Panc1 (cell line): ENCODE measurements at regions not wholly inside any gene's neighbourhood (a gene's known extent, or its start where the extent isn't known, plus 50 kb on each side); places are given as distances from the start of the nearest gene placed in this dataset.

Experiments used
- ATAC-seq: fragments of 200-7000 bp; cut with Tn5 transposase; 2 replicates; pipeline ENCODE4 v1.9.1; 2020; ENCODE audit warnings: mild to moderate bottlenecking, moderate library complexity
- BruUV-seq: library from RNA; stranded (reverse); fragments of 400-500 nt; replicated peaks from 2 replicates; lab custom pipeline; 2021; lab: Mats Ljungman, UMichigan
- CTCF ChIA-PET: fragments of 300-600 bp; sonication (Branson Sonifier 250); formaldehyde crosslinking; loops from one replicate; lab custom pipeline; 2022; ENCODE audit warnings: antibody characterized with exemption; lab: Charles Lee
- POLR2A ChIA-PET: fragments of 300-600 bp; sonication (Branson Sonifier 250); formaldehyde crosslinking; loops from one replicate; lab custom pipeline; 2022; ENCODE audit warnings: antibody characterized with exemption; lab: Charles Lee
- DNase-seq: peaks from one replicate; pipeline ENCODE4 v3.0.0-alpha.2; 2010; ENCODE audit warnings: low read depth, low spot score
- H3K27ac ChIP-seq: 2 replicates; pipeline ENCODE4 v1.5.1; 2011; ENCODE audit warnings: mild to moderate bottlenecking, low read length, inconsistent platforms
- H3K27me3 ChIP-seq: fragments of 200-500 bp; sonication (Bioruptor generic); 2 replicates; pipeline ENCODE4 v1.6.0; 2014; ENCODE audit warnings: low read length, inconsistent platforms; ENCODE audit not compliant: control insufficient read depth, insufficient read depth
- H3K36me3 ChIP-seq: fragments of 200-500 bp; sonication (Bioruptor generic); 2 replicates; pipeline ENCODE4 v1.5.1; 2014; ENCODE audit warnings: inconsistent platforms, mild to moderate bottlenecking, low read length, moderate library complexity; ENCODE audit not compliant: control insufficient read depth, insufficient read depth
- H3K4me1 ChIP-seq: 2 replicates; pipeline ENCODE4 v1.5.1; 2011; ENCODE audit warnings: inconsistent platforms, mild to moderate bottlenecking, low read length, moderate library complexity; ENCODE audit not compliant: control insufficient read depth, insufficient read depth
- H3K4me3 ChIP-seq, 2 experiments: 2 replicates each; pipeline ENCODE4 v1.5.1; 2011 to 2012; ENCODE audit warnings: low read depth in 2 of 2, low read length in 2 of 2, mild to moderate bottlenecking in 2 of 2, inconsistent platforms in 1 of 2, moderate library complexity in 1 of 2
- H3K9me3 ChIP-seq: fragments of 200-500 bp; sonication (Bioruptor generic); 2 replicates; pipeline ENCODE4 v1.5.1; 2014; ENCODE audit warnings: low read depth, mild to moderate bottlenecking, inconsistent platforms, low read length, moderate library complexity; ENCODE audit not compliant: control insufficient read depth, insufficient read depth
- CTCF ChIP-seq: fragments of 450-650 bp; IDR thresholded peaks from 2 replicates; pipeline ENCODE4 v1.5.1; 2017; ENCODE audit warnings: mild to moderate bottlenecking
- POLR2AphosphoS5 ChIP-seq: IDR thresholded peaks from 2 replicates; pipeline ENCODE4 v1.6.1; 2012; ENCODE audit warnings: mild to moderate bottlenecking, low read depth, low read length, moderate library complexity
- REST ChIP-seq, 2 experiments: IDR thresholded peaks; 2 replicates each; pipeline ENCODE4 v1.6.1; 2011 to 2012; ENCODE audit warnings: low read depth in 2 of 2, control low read depth in 1 of 2, low read length in 1 of 2, mild to moderate bottlenecking in 1 of 2, moderate library complexity in 1 of 2; ENCODE audit not compliant: insufficient read depth in 1 of 2
- SIN3A ChIP-seq: IDR thresholded peaks from 2 replicates; pipeline ENCODE4 v1.6.1; 2012; ENCODE audit warnings: low read depth, mild to moderate bottlenecking, low read length, moderate library complexity, borderline replicate concordance; ENCODE audit not compliant: insufficient read depth
- TCF7L2 ChIP-seq: IDR thresholded peaks from 2 replicates; pipeline ENCODE4 v1.6.1; 2011; ENCODE audit warnings: mild to moderate bottlenecking, low read depth, low read length, inconsistent platforms
- in situ Hi-C: cut with HindIII; loops from 2 replicates; pipeline ENCODE4 v1.10.0; 2016; ENCODE audit warnings: low sequenced_read_pairs, low pct_unique_long_range_greater_than_20kb
- intact Hi-C: fragments of 100-400 bp; cut with micrococcal nuclease; formaldehyde crosslinking; loops from one replicate; pipeline ENCODE4 v1.10.0; 2022; ENCODE audit not compliant: unreplicated experiment

GRCh38 chr11:23087407-23087806 lies 227.1 kb upstream of the CCDC179 start:
- Histone ChIP-seq H3K4me3 (no peak overlapping the region), H3K4me1 (no peaks in the 10 kb centered on the region), H3K27me3 (no peaks in the 10 kb centered on the region), H3K27ac (no peak overlapping the region), H3K9me3 (no peaks in the 10 kb centered on the region), H3K36me3 (no peaks in the 10 kb centered on the region)
- TF ChIP-seq TCF7L2 (no peak), POLR2AphosphoS5 (no peak), REST (IDR thresholded peaks at IDR 0.05; ENCODE audit: insufficient read depth in 1 of 2, low read depth in 2 of 2, low read length in 1 of 2) (no peak), CTCF (no peak), SIN3A (no peak)
- ChIA-PET POLR2A (no interaction called here), CTCF (no interaction called here)
- in situ Hi-C loops (no loop called here), intact Hi-C loops (no loop called here)
- ATAC-seq (no peak), DNase-seq (no peak)
- BruUV-seq = no TSS peak

- ATAC-seq = no peak
- in situ Hi-C loops (no loop called here), intact Hi-C loops (loop anchor here (10.0 kb wide), 1 partner anchor 206 kb away; no protein-coding TSS in a partner anchor)
- no peaks in the 10 kb centered on the region for H3K27me3 ChIP-seq
- CTCF ChIA-PET = no interaction called here
- no peak overlapping the region for H3K4me3 ChIP-seq
- BruUV-seq = no TSS peak
- no peaks in the 10 kb centered on the region for H3K4me1 ChIP-seq
- TF ChIP-seq SIN3A (no peak), REST (IDR thresholded peaks at IDR 0.05; ENCODE audit: insufficient read depth in 1 of 2, low read depth in 2 of 2, low read length in 1 of 2) (no peak), CTCF (no peak), POLR2AphosphoS5 (no peak), TCF7L2 (no peak)
- DNase-seq = no peak
- H3K36me3 ChIP-seq = no peaks in the 10 kb centered on the region
- POLR2A ChIA-PET = no interaction called here
- H3K27ac ChIP-seq = no peak overlapping the region
- no peaks in the 10 kb centered on the region for H3K9me3 ChIP-seq
Observed at GRCh38 chr11:23090659-23091058, 230.4 kb upstream of the CCDC179 start.
